Smooth muscle cell (in vitro differentiated cells): ENCODE measurements at regions not wholly inside any gene's neighbourhood (a gene's known extent, or its start where the extent isn't known, plus 50 kb on each side); places are given as distances from the start of the nearest gene placed in this dataset.

Experiments used
- DNase-seq: peaks from one replicate; lab custom pipeline; 2025; ENCODE audit not compliant: unreplicated experiment; lab: John Stamatoyannopoulos, UW
- H2AFZ ChIP-seq: fragments of 200-600 bp; sonication (generic); 2 replicates; pipeline ENCODE4 v1.6.0; 2016; ENCODE audit warnings: antibody characterized with exemption, low read depth, mild to moderate bottlenecking
- H3F3A ChIP-seq: fragments of 200-600 bp; sonication (generic); 2 replicates; pipeline ENCODE4 v1.6.0; 2017; ENCODE audit warnings: antibody characterized with exemption, low read depth
- H3K27ac ChIP-seq: fragments of 200-600 bp; sonication (generic); 2 replicates; pipeline ENCODE4 v1.5.1; 2016; ENCODE audit warnings: low read depth, mild to moderate bottlenecking
- H3K27me3 ChIP-seq: fragments of 200-600 bp; sonication (generic); 2 replicates; pipeline ENCODE4 v1.6.1; 2016; ENCODE audit warnings: low read depth, mild to moderate bottlenecking
- H3K36me3 ChIP-seq: fragments of 200-600 bp; sonication (generic); 2 replicates; pipeline ENCODE4 v1.5.1; 2016; ENCODE audit warnings: low read depth
- H3K4me1 ChIP-seq: fragments of 200-600 bp; sonication (generic); 2 replicates; pipeline ENCODE4 v1.5.1; 2016; ENCODE audit warnings: low read depth
- H3K4me2 ChIP-seq: fragments of 200-600 bp; sonication (generic); 2 replicates; pipeline ENCODE4 v1.6.0; 2016; ENCODE audit warnings: mild to moderate bottlenecking
- H3K4me3 ChIP-seq: fragments of 200-600 bp; sonication (generic); 2 replicates; pipeline ENCODE4 v1.5.1; 2016; ENCODE audit warnings: mild to moderate bottlenecking
- H3K79me2 ChIP-seq: fragments of 200-600 bp; sonication (generic); 2 replicates; pipeline ENCODE4 v1.6.0; 2016; ENCODE audit warnings: low read depth, mild to moderate bottlenecking
- H3K9ac ChIP-seq: fragments of 200-600 bp; sonication (generic); 2 replicates; pipeline ENCODE4 v1.6.0; 2016; ENCODE audit warnings: low read depth
- H3K9me3 ChIP-seq: fragments of 200-600 bp; sonication (generic); replicated peaks from 2 replicates; pipeline ENCODE4 v1.5.1; 2016; ENCODE audit warnings: low read depth
- H4K20me1 ChIP-seq: fragments of 200-600 bp; sonication (generic); 2 replicates; pipeline ENCODE4 v1.6.0; 2016; ENCODE audit warnings: low read depth
- CTCF ChIP-seq: fragments of 200-600 bp; sonication (generic); IDR thresholded peaks from 2 replicates; pipeline ENCODE4 v1.5.1; 2017; ENCODE audit warnings: borderline replicate concordance, mild to moderate bottlenecking, antibody characterized with exemption; ENCODE audit not compliant: insufficient read depth, poor library complexity, severe bottlenecking
- WGBS: methylation state at CpG from one replicate; pipeline ENCODE4 v1.1.7; 2016; ENCODE audit warnings: low lambda C conversion rate; 5-methylcytosine and 5-hydroxymethylcytosine counted together

- Histone ChIP-seq H3K4me2 (no peak overlapping the region), H2AFZ (no peak overlapping the region), H3K9me3 (no peaks in the 10 kb centered on the region)
These were observed 628.8 kb upstream of the RGMB start for GRCh38 chr5:98144710-98145109.

GRCh38 chr5:98157368-98157767 lies 616.1 kb upstream of the RGMB start:
- DNase-seq: no peak
- no peaks in the 10 kb centered on the region for H3K9me3 ChIP-seq
- no peaks in the 10 kb centered on the region for H4K20me1 ChIP-seq
- H3K36me3 ChIP-seq: no peaks in the 10 kb centered on the region
- no peak overlapping the region for H3K27ac ChIP-seq
- no peaks in the 10 kb centered on the region for H3K79me2 ChIP-seq
- H3K4me1 ChIP-seq: no peaks in the 10 kb centered on the region
- 87% methylated on average over 4 of the region's 4 CpGs for WGBS
- no peak overlapping the region for H2AFZ ChIP-seq
- H3K27me3 ChIP-seq: no peaks in the 10 kb centered on the region
- H3K9ac ChIP-seq: no peak overlapping the region
- no peak for TF ChIP-seq CTCF
- H3F3A ChIP-seq: no peaks in the 10 kb centered on the region
- H3K4me2 ChIP-seq: no peak overlapping the region
- no peak overlapping the region for H3K4me3 ChIP-seq

More at GRCh38 chr5:98144710-98145109, 628.8 kb upstream of the RGMB start:
- no peaks in the 10 kb centered on the region for H3K36me3 ChIP-seq
- H3K9ac ChIP-seq: no peak overlapping the region
- 95% methylated on average over 2 of the region's 2 CpGs for WGBS
- no peak for TF ChIP-seq CTCF
- no peak for DNase-seq
- no peak overlapping the region for H3K27ac ChIP-seq
- no peaks in the 10 kb centered on the region for H4K20me1 ChIP-seq
- no peak overlapping the region for H3K4me3 ChIP-seq
- no peaks in the 10 kb centered on the region for H3F3A ChIP-seq
- H3K4me1 ChIP-seq: no peaks in the 10 kb centered on the region
- H3K79me2 ChIP-seq: no peaks in the 10 kb centered on the region
- H3K27me3 ChIP-seq: no peaks in the 10 kb centered on the region

- Histone ChIP-seq H3K4me1 (no peaks in the 10 kb centered on the region), H3K79me2 (no peaks in the 10 kb centered on the region), H3K36me3 (no peaks in the 10 kb centered on the region), H3K4me3 (no peak overlapping the region), H4K20me1 (no peaks in the 10 kb centered on the region), H3K9me3 (no peaks in the 10 kb centered on the region), H3K9ac (no peak overlapping the region), H3K27me3 (no peaks in the 10 kb centered on the region), H2AFZ (no peak overlapping the region), H3K4me2 (no peak overlapping the region), H3K27ac (no peak overlapping the region), H3F3A (no peaks in the 10 kb centered on the region)
- WGBS: 91% methylated on average over 6 of the region's 6 CpGs
- no peak for TF ChIP-seq CTCF
- no peak for DNase-seq
These were observed 615.0 kb upstream of the RGMB start for GRCh38 chr5:98158440-98158839.

GRCh38 chr5:98163796-98164493 lies 609.5 kb upstream of the RGMB start:
- H3K36me3 ChIP-seq: no peaks in the 10 kb centered on the region
- DNase-seq: no peak

More at GRCh38 chr5:98163796-98164493, 609.5 kb upstream of the RGMB start:
- Histone ChIP-seq H3K27ac (no peak overlapping the region), H4K20me1 (no peaks in the 10 kb centered on the region), H3K27me3 (no peaks in the 10 kb centered on the region), H3K79me2 (no peaks in the 10 kb centered on the region), H3F3A (no peaks in the 10 kb centered on the region), H2AFZ (no peak overlapping the region), H3K9ac (no peak overlapping the region), H3K9me3 (no peaks in the 10 kb centered on the region), H3K4me1 (no peaks in the 10 kb centered on the region), H3K4me3 (no peak overlapping the region), H3K4me2 (no peak overlapping the region)
- TF ChIP-seq CTCF: no peak
- WGBS: 82% methylated on average over 4 of the region's 4 CpGs
